ENCODE measurements at regions not wholly inside any gene's neighbourhood (a gene's known extent, or its start where the extent isn't known, plus 50 kb on each side); places are given as distances from the start of the nearest gene placed in this dataset.

DNA sequence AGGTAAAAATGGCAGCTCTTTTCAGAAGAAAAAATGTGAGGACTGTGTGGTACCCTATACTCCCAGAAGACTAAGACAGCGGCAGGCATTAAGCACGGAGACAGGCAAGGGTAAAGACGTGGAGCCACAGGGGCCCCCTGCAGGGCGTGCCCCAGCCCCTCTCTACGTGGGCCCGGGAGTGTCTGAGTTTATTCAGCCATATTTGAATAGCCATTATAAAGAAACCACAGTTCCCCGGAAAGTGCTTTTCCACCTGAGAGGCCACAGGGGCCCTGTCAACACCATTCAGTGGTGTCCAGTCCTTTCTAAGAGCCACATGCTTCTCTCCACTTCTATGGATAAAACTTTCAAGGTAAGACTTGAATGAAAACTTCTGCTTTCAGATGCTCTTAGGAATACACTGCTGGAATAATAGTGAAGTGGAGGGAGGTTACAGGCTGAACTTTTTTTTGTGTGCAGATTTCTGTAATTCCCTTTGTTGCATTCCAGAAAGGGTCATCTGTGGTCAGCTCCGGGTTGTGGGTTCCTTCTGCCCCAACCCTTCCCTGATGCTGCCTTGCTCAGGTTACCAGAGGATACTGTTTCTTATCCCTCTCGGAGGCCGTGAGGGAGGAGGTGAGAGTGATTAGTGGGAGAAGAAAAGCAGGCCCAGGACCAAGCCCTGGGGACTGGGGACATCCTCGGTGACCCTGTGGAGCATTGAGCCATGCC, 58.4 kb downstream of the SLC25A47 start:
- no peak for DNase-seq (ENCODE audit: low spot score)

GRCh38 chr14:100382106-100382455, 58.9 kb downstream of the SLC25A47 start:
- DNase-seq (ENCODE audit: low spot score) = no peak

- DNase-seq (ENCODE audit: low spot score) = peak; percentile 83
Measured at GRCh38 chr14:100383727-100384158, 60.6 kb downstream of the SLC25A47 start.

DNA sequence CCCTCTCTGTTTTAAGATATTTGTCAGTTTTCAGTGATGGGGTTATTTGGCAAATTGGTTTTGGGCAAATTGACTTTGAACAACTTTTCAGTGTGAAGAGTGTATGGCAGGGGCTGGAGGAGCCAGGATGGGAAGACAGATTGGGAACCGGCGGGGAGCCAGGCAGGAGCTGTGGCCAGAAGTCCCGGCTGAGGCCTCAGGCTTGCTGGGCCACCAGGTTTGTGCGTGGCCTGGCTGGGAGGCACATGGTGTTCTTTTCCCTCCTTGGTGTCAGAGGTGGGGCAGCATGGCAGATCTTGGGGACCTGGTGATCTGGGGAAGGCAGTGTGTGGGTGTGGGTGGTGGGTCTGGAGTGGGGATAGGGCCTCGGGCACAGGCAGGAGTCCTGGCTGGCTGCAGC, 61.1 kb downstream of the SLC25A47 start:
- no peak for DNase-seq (ENCODE audit: low spot score)

DNA sequence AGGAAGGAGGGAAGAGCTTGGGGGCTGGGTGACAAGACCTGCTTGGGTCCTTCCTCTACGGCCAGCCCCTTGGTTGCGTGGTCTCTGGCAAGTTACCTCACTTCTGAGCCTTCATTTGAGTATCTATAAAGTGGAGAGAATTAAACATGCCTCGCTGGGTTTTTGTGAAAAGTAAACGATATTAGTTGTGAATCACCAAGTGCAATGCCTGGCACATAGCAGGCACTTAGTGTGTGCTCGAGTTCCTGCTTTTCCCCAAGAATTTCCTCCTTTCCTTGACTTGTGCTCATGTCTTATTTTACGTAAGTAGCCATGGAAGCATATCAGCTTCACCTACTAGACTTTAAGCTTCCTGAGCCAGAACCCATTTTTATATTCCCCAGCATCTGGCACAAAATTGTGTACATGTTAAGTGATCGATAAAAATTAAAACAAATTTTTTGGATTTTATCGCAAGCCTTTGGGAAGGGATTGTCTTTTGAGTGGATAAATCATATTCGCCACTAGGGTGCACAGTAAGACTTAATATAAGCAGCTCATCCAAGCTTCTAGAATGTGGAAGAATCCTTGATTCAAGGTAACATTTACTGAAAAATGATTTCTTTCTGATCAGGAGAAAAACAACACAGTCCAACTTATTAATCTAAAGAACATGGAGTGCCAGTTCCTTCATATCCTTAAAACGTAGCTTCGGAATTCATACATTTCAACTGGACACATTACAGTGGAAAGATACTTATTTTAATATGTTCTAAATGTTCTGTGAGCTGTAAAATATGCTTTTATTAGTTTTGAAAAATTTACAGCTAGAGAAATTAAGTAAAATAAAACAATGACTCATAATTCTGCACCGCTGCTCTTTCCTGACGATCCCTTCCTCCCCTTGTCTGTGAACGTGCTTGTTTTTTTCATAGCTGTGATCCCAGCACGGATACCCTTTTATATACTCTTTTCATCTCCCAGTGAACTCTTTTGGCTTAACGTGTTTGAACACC, 62.0 kb downstream of the SLC25A47 start:
- no peak for DNase-seq (ENCODE audit: low spot score)

GRCh38 chr14:100386121-100386520, 63.0 kb downstream of the SLC25A47 start:
- DNase-seq (ENCODE audit: low spot score) = no peak

DNA sequence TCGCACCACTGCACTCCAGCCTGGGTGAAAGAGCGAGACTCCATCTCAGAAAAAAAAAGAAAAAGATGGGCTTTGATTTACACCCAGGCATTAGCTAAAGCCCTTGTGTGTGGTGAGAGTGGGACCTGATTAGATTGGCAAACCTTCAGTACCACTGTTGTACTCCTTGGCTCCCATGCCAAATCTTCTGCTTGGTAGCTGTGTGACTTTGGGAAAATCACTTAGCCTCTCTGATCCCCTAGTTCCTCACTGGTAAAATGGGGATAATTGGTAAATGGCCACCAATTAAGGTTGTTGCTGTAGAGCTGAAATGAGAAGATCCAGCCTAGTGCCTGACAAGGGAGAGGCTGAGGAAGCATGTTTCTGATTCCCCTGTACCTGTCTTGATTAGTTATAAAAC, 63.7 kb downstream of the SLC25A47 start:
- no peak for DNase-seq (ENCODE audit: low spot score)

DNA sequence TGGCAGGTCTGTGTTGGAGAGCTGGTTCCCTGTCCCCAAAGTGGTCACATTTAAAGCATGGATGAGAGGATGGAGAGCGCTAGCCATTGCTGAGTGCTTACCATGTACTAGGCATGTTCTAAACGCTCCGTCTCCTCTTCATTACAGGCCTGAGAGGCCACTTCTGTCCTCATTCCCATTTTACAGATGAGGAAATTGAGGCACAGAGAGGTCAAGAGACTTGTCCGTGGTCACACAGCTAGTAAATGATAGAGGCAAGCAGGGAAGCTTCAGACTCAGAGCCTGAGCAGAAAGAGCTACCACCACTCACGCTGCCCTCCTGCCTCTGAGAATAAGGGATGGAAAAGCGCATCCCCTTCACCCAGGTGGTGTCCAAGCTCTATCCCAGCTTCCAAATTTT, 64.3 kb downstream of the SLC25A47 start:
- no peak for DNase-seq (ENCODE audit: low spot score)

DNA sequence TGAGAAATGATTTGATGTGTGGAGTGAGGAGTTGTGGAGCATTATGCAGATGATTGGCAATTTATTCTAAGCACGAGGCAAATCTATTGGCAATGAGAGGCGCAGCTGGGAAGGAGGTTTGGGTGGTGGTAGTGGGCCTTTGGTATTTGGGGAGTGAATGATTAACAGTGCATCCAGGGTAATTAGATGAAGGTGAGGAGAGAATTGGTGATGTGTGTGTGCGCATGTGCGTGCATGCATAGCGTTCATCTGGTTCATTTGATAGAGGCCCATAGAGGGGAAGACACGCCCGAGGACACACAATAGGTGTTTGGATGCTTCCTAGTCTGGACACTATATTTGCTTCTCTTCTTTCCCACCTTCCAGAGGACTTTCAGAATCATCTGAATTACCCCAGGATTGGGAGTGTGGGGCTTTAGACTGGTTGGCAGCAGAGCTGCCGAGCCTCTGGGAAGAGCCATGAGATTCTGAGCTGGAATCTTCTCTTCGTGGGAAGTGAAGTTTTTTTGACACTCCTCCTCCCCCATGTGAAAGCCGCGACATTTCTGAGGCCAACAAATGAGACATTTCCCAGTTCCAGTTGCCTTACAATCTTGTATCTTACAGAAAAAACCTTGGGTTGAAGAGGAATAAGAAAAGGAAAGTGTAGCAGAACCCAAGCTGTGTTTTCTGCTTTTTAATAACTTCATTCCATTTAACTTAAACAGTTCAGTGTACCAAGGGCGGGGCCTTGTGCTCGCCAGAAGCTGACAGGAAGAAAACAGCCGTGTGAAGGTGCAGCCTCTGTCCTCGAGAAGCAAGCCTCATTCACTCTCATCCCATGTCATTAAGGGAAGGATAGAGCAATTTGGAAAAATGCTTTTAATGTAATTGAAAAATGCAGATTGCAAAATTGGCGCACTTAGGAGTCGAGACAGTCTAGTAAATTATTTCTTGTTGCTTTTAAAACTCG, 65.2 kb downstream of the SLC25A47 start:
- DNase-seq (ENCODE audit: low spot score) = no peak

- no peak for DNase-seq (ENCODE audit: low spot score)
Measured at GRCh38 chr14:100389497-100390104, 66.5 kb downstream of the SLC25A47 start.

GRCh38 chr14:100391173-100391572, 68.0 kb downstream of the SLC25A47 start:
- DNase-seq (ENCODE audit: low spot score) = no peak

DNA sequence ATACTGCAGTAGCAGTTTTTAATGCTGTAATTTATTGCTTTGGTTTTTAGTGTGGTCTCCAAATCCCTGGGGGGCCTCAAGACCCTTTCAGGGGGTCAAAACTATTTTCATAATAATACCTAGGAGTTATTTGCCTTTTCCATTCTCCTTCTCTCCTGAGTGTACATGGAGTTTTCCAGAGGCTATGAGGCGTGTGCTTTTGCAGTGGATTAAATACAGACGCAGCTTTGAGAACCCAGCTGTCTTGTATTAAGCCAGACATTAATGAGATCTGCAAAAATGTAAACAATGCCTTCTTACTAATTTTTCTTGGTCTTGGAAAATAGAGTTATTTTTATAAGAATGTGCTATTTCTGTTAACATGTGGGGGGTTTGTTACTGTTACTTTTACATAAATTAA, 68.6 kb downstream of the SLC25A47 start:
- no peak for DNase-seq (ENCODE audit: low spot score)

- DNase-seq (ENCODE audit: low spot score) = no peak
Measured at GRCh38 chr14:100392356-100392755, 69.2 kb downstream of the SLC25A47 start.

DNA sequence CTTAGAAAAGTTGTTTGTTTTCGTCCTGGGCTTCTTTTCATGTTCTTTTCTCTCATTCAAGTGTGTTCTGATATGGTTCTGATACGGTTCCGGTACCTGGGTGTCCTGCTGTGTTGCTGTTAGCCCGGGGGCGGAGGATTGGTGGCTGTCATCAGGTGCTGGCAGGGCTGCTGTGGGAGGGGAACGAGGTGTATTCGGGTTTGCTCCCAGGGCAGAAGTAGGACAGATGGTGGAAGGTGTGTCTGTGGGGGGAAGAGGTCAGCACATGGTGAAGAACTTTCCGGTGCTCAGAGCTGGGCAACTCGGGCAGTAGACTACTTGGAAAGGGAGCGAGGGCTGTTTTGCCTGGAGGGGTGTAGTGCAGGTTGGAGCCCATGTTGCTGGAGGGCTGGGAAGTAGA, 70.2 kb downstream of the SLC25A47 start:
- DNase-seq (ENCODE audit: low spot score) = no peak

DNA sequence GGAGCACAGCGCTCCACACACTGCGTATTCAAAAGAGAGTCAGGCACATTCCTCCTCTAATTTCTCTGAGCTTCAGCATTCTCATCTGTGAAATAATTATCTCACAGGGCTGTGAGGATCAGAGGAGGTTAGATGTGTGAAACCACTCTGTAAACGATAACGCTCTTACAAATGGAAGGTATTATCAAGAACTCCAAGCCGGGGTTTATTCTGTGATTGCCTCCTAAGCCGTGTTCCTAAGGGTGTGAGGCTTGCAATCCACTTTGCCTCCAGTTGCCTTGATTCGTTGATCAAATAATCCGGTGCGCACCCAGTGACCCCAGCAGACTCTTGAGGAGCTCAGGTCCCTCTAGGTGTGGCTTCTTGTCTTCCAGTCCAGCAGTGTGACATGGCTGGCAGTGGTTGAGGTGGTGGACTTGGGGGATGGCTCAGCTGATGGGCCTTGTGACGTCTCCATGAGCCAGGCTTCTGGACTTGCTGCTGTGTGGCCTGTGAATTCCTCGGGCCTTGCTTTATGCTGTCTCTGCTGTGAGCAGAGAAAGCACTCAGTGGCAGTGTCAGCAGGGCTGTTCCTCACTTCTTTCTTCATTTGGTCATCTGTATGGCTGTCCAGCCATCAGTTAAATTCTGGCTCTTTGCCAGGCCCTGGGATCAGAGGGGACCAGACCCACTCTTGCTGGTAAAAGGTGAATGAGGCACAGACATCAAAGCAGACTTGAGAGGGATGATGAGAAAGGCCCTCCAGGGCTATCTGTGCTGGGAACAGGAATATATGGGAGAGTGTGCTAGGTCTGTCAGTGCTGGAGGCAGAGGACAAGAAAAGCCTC, 71.0 kb downstream of the SLC25A47 start:
- no peak for DNase-seq (ENCODE audit: low spot score)

- no peak for DNase-seq (ENCODE audit: low spot score)
Measured at GRCh38 chr14:100394886-100395672, 71.9 kb downstream of the SLC25A47 start.

- DNase-seq (ENCODE audit: low spot score) = no peak
Measured at GRCh38 chr14:100396266-100396795, 73.2 kb downstream of the SLC25A47 start.

GRCh38 chr14:100397005-100397404, 73.9 kb downstream of the SLC25A47 start:
- no peak for DNase-seq (ENCODE audit: low spot score)

DNA sequence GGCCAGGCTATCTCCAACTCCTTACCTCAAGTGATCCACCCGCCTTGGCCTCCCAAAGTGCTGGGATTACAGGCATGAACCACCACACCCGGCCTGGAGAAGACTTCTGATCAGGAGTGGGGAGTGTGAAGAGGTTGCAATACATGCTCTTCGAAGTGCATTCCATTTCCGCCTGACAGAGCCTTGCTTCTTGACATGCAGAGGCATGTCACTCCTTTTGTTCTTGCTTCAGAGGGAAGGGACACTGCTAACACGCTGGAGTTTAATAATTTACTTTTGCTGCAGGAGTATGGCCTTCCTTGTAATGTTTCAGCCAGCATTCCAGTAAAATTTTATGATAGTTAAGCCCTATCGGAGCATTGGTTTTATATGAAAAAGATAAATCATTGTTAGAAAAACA, 74.9 kb downstream of the SLC25A47 start:
- no peak for DNase-seq (ENCODE audit: low spot score)

All from ecto neural progenitor cell (in vitro differentiated cells).